Effector CD8-positive, alpha-beta T cell (primary cell): ENCODE measurements at regions not wholly inside any gene's neighbourhood (a gene's known extent, or its start where the extent isn't known, plus 50 kb on each side); places are given as distances from the start of the nearest gene placed in this dataset.
"Not testable (repeated sequence)": the region's sequence is repeated elsewhere in the genome, so short reads cannot be mapped to it uniquely, and the experiment has no call there.

ENCODE experiments used
- DNase-seq: peaks from one replicate; lab custom pipeline; 2025; lab: John Stamatoyannopoulos, UW

DNA sequence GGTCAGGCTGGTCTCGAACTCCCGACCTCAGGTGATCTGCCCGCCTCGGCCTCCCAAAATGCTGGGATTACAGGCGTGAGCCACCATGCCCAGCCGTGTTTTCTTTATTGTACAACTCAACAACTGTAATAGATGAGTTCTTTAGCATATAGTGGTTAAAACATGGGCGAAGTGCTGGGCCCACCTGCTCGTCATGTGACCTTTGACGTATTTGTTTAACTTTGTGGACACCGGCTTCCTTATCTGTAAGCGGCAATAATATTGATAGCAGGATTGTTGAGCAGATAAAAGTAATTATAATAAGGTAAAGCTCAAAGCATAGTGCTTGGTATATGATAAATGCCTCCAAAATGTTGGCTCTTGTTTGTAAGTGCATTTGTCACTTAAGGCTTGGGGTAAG lies 460.3 kb downstream of the KLF12 start:
- DNase-seq: no peak

DNA sequence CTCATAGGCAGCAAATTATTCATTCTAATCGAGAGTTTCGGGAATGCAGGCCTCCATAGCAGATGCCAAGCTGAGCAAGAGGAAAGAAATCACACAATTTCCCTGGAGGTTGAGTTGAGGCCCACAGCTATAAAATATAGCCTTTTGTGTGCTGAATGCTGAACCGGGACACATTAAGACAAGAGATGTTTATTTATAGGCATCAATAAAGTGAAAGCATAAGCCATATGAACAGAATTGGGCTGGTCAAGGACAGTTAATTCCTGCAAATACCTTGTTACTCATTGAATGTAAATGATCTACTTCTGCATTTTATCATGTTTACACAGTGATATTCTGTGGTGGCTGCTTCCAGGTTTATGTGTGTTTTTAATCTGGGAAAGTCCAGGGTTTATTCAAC lies 461.7 kb downstream of the KLF12 start:
- no peak for DNase-seq

DNA sequence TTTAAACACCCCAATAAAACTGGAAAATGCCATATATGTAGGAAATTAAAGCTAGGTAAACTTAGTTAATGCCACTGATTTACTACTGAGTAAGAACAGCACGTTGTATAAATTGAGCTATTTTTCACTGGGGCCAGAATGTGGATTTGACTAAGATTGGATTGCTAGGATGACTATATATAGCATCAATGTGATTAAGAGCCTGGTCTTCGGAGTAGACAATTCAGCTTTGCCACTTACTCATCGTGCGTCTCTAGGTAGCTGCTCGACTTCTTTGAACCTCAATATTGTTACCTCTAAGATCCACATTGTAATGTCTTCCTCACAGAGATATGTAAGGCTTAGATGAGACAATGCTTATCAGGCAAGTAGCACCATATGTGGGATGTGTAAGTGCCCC lies 462.5 kb downstream of the KLF12 start:
- DNase-seq: no peak

GRCh38 chr13:73671011-73671410 lies 463.2 kb downstream of the KLF12 start:
- no peak for DNase-seq

DNA sequence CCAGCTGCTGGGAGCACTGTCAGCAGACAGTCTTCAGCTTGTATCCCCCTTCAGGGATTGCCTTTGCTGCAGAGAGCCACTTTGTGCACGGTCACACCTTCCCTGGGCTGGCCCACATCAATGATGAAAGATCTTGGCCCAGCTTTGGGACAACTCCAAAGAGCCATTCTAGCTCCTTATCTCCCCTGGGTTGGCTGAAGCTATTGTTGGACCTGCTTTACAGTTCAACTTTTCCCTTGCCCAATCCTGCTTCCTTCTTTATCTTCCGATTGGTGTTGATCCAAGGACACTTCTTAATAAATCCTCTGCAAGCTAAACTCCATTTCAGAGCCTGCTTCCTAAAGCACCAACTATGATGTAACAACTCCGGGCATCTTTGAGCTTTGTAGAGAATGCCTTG lies 466.4 kb downstream of the KLF12 start:
- DNase-seq: no peak

DNA sequence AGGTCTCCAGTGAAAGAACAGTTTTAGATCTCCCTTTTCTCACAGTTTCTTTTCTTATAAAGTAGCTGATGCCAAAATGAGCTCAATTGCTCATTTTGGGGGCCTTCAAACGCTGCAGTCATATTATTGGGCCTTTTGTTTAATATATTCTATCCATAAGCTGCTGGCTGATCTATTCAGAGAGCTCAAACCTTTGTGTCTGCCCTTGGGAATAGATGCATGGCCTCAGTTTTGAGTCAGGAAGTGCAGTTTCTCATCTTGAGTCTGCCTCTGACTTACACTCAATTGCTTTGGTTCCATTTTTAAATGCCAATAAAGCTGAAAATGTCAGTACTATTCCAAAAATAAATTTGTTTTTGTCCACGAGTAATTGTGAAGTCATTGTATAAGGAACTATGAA lies 468.9 kb downstream of the KLF12 start:
- DNase-seq: no peak

DNA sequence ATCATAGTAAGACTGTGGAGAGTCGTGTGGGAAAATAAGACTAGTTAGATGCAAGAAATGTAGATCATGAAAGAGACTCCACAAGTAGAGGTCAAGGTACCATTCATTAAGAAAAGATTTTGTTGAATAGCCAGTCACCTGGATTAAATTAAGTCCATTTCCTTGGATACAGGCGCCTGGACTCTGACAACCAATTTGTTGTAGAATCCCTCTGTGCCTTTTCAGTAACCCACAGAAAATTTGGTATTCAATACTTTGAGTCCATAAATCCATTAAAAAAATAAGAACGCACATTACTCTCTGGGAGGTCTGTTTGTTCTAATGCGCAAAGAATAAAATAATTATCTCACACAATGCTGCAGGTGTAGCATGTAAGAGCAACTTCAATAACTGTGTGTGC lies 469.4 kb downstream of the KLF12 start:
- no peak for DNase-seq

GRCh38 chr13:73662833-73663232 lies 471.4 kb downstream of the KLF12 start:
- no peak for DNase-seq

- DNase-seq: no peak
Measured at GRCh38 chr13:73661687-73662425, 472.3 kb downstream of the KLF12 start.

DNA sequence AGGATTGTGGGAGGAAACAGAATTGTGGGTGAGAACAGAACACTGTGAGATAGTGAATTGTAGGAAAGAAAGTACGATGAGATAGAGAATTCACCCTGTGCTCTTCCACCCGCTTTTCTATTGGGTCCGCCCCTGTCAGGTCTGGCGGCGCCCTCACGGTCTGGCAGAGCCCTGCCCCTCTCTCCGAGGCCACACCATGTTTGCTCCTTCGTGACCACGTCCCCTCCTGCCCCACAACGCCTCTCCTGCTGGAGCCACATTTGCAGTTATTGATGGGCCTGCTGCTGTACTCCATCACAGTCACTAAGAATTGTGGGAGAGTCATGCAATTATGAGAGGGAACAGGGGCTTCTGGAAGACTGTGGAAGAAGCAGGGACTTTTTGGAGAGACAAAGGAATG lies 473.1 kb downstream of the KLF12 start:
- no peak for DNase-seq

GRCh38 chr13:73658639-73659038 lies 475.6 kb downstream of the KLF12 start:
- no peak for DNase-seq

- DNase-seq: no peak
Measured at GRCh38 chr13:73657821-73658540, 476.2 kb downstream of the KLF12 start.

DNA sequence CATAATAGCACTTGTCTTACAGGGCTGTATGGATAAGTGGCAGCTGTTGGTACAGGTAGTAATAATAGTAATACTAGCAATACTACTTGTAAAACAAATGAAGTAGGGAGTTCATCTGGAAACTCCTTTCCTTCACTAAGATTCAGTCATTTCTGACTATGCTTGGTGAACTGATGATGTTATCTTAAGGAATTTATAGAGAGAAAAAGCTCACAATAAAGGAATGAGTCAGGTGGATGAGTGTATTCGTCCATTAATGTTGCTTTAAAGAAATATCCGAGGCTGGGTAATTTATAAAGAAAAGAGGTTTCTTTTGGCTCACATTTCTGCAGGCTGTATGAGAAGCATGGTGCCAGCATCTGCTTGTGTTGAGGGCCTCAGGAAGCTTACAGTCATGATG lies 477.3 kb downstream of the KLF12 start:
- no peak for DNase-seq

GRCh38 chr13:73653688-73654087 lies 480.5 kb downstream of the KLF12 start:
- no peak for DNase-seq

GRCh38 chr13:73647417-73647816 lies 486.8 kb downstream of the KLF12 start:
- DNase-seq: no peak

DNA sequence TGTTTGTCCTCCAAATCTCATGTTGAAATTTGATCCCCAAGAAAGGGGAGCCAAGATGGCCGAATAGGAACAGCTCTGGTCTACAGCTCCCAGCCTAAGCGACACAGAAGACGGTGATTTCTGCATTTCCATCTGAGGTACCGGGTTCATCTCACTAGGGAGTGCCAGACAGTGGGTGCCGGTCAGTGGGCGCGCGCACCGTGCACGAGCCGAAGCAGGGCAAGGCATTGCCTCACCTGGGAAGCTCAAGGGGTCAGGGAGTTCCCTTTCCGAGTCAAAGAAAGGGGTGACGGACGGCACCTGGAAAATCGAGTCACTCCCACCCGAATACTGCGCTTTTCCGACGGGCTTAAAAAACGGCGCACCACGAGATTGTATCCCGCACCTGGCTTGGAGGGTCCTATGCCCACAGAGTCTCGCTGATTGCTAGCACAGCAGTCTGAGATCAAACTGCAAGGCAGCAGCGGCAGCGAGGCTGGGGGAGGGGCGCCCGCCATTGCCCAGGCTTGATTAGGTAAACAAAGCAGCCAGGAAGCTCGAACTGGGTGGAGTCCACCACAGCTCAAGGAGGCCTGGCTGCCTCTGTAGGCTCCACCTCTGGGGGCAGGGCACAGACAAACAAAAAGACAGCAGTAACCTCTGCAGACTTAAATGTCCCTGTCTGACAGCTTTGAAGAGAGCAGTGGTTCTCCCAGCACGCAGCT lies 493.6 kb downstream of the KLF12 start:
- not testable (repeated sequence) for DNase-seq

GRCh38 chr13:73635166-73635787 lies 498.9 kb downstream of the KLF12 start:
- no peak for DNase-seq

DNA sequence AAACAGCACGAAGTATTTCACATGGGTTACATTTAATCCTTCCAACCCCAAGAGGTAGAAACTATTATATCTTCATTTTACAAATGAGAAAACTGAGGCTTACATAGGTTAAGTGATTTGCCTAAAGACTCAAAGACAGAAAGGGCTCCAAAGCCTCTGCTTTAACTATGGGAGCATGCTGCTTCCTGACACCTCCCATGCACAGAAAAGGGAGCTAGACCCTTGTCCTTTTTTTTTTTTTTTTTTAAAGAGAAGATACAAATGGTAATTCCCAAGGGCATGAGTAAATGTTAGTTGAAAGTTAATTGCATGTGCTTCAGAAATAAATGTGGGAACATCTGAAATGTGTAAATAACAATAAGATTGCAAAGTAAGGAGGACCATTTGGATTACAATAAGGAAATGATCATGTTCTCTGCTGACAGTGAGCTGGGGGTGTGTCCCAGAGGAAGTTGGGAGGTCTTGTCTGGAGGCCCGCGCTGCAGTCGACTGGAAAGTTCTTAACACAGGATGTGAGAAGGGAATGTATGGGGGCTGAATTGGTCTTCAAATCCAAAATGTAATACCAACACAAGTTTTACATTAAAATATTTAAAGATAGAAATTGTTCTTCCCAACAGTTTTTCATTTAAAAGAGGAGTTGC lies 500.3 kb downstream of the KLF12 start:
- DNase-seq: no peak

- DNase-seq: no peak
Measured at GRCh38 chr13:73631411-73631810, 502.8 kb downstream of the KLF12 start.

GRCh38 chr13:73625562-73626339 lies 508.5 kb downstream of the KLF12 start:
- no peak for DNase-seq

DNA sequence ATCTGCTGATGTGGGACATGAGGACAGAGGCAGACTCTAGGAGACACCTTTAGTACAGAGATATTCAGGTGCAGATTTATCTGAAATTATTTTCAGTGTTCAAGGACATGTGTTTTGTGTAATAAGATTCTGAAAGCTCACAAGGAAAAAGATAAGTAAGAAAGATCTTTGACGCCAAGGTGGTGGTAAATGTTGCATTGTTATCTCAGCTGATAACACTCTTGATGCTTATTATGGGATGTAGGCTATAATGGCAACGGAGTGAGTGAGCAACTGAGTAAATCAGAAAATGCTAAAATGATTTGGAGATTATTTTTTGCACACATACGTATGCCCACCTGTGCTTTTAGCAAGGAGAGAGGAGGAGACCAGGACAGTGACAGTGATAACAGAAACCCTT lies 510.9 kb downstream of the KLF12 start:
- no peak for DNase-seq
